ENCODE measurements at regions not wholly inside any gene's neighbourhood (a gene's known extent, or its start where the extent isn't known, plus 50 kb on each side); places are given as distances from the start of the nearest gene placed in this dataset.

- POLR2A ChIA-PET, result no interaction called here
- Mint-ChIP-seq H3K9me3 (ENCODE audit: unreplicated experiment) (no peaks in the 10 kb centered on the region), H3K27ac (ENCODE audit: unreplicated experiment) (no peak overlapping the region), H3K4me1 (ENCODE audit: low read depth, unreplicated experiment) (no peaks in the 10 kb centered on the region), H3K27me3 (ENCODE audit: insufficient read depth, unreplicated experiment) (peaks cover 24% of the 10 kb centered on the region), H3K36me3 (ENCODE audit: insufficient read depth, unreplicated experiment) (no peaks in the 10 kb centered on the region), H3K4me3 (ENCODE audit: unreplicated experiment) (no peak overlapping the region)
- H3K27me3 ChIP-seq (replicated peaks; ENCODE audit: control insufficient read depth, insufficient read depth, low read length), result no peaks in the 10 kb centered on the region; the same call in 1 of the 2 replicates
- BruUV-seq (replicated peaks), result no TSS peak
- H3K4me3 ChIP-seq (ENCODE audit: low read depth, low read length), result no peak overlapping the region
- TF ChIP-seq CTCF (IDR thresholded peaks at IDR 0.05; ENCODE audit: insufficient read depth in 1 of 2, low read depth in 1 of 2, low read length in 1 of 2, severe bottlenecking in 1 of 2, unreplicated experiment in 1 of 2), result no peak
- DNase-seq, result no peak
- no peaks in the 10 kb centered on the region for H3K9me3 ChIP-seq
- no peaks in the 10 kb centered on the region for H3K36me3 ChIP-seq (ENCODE audit: control insufficient read depth, insufficient read depth, low read length)
- CTCF ChIA-PET, result no interaction called here
- intact Hi-C loops (cut with micrococcal nuclease; ENCODE audit: unreplicated experiment), result no loop called here
- no peaks in the 10 kb centered on the region for H3K4me1 ChIP-seq
These were observed 60.7 kb downstream of the TAF11L14 start for GRCh38 chr5:17694914-17695313.

- ChIA-PET CTCF (no interaction called here), POLR2A (no interaction called here)
- TF ChIP-seq CTCF (IDR thresholded peaks at IDR 0.05; ENCODE audit: insufficient read depth in 1 of 2, low read depth in 1 of 2, low read length in 1 of 2, severe bottlenecking in 1 of 2, unreplicated experiment in 1 of 2), result no peak
- no peaks in the 10 kb centered on the region for H3K4me1 ChIP-seq
- peaks cover 10% of the 10 kb centered on the region for H3K9me3 Mint-ChIP-seq (ENCODE audit: unreplicated experiment)
- intact Hi-C loops (cut with micrococcal nuclease; ENCODE audit: unreplicated experiment), result no loop called here
- peaks cover 18% of the 10 kb centered on the region for H3K27me3 Mint-ChIP-seq (ENCODE audit: insufficient read depth, unreplicated experiment)
- H3K36me3 Mint-ChIP-seq (ENCODE audit: insufficient read depth, unreplicated experiment), result no peaks in the 10 kb centered on the region
- no peak overlapping the region for H3K27ac Mint-ChIP-seq (ENCODE audit: unreplicated experiment)
- H3K36me3 ChIP-seq (ENCODE audit: control insufficient read depth, insufficient read depth, low read length), result no peaks in the 10 kb centered on the region
- H3K27me3 ChIP-seq (replicated peaks; ENCODE audit: control insufficient read depth, insufficient read depth, low read length), result no peaks in the 10 kb centered on the region
- no peak overlapping the region for H3K4me3 ChIP-seq (ENCODE audit: low read depth, low read length)
- DNase-seq, result no peak
- no peaks in the 10 kb centered on the region for H3K9me3 ChIP-seq
- BruUV-seq (replicated peaks), result no TSS peak
- H3K4me3 Mint-ChIP-seq (ENCODE audit: unreplicated experiment), result no peak overlapping the region
- no peaks in the 10 kb centered on the region for H3K4me1 Mint-ChIP-seq (ENCODE audit: low read depth, unreplicated experiment)
These were observed 62.4 kb downstream of the TAF11L14 start for GRCh38 chr5:17696627-17697026.

- H3K27me3 ChIP-seq (replicated peaks; ENCODE audit: control insufficient read depth, insufficient read depth, low read length), result no peaks in the 10 kb centered on the region
- peaks cover 10% of the 10 kb centered on the region for H3K9me3 Mint-ChIP-seq (ENCODE audit: unreplicated experiment)
- H3K4me1 Mint-ChIP-seq (ENCODE audit: low read depth, unreplicated experiment), result no peaks in the 10 kb centered on the region
- no peak overlapping the region for H3K4me3 Mint-ChIP-seq (ENCODE audit: unreplicated experiment)
- no peak for DNase-seq
- ChIA-PET POLR2A (no interaction called here), CTCF (no interaction called here)
- TF ChIP-seq CTCF (IDR thresholded peaks at IDR 0.05; ENCODE audit: insufficient read depth in 1 of 2, low read depth in 1 of 2, low read length in 1 of 2, severe bottlenecking in 1 of 2, unreplicated experiment in 1 of 2), result no peak
- no peak overlapping the region for H3K4me3 ChIP-seq (ENCODE audit: low read depth, low read length)
- H3K27ac Mint-ChIP-seq (ENCODE audit: unreplicated experiment), result no peak overlapping the region
- no peaks in the 10 kb centered on the region for H3K36me3 ChIP-seq (ENCODE audit: control insufficient read depth, insufficient read depth, low read length)
- intact Hi-C loops (cut with micrococcal nuclease; ENCODE audit: unreplicated experiment), result no loop called here
- no peaks in the 10 kb centered on the region for H3K4me1 ChIP-seq
- no TSS peak for BruUV-seq (replicated peaks)
- no peaks in the 10 kb centered on the region for H3K9me3 ChIP-seq
- H3K36me3 Mint-ChIP-seq (ENCODE audit: insufficient read depth, unreplicated experiment), result no peaks in the 10 kb centered on the region
- H3K27me3 Mint-ChIP-seq (ENCODE audit: insufficient read depth, unreplicated experiment), result peaks cover 10% of the 10 kb centered on the region
These were observed 63.4 kb downstream of the TAF11L14 start for GRCh38 chr5:17697671-17698070.
